Skin of body (tissue), 1 donor: ENCODE measurements at regions not wholly inside any gene's neighbourhood (a gene's known extent, or its start where the extent isn't known, plus 50 kb on each side); places are given as distances from the start of the nearest gene placed in this dataset.

Source experiments
- DNase-seq: peaks from one replicate; lab custom pipeline; 2025; lab: John Stamatoyannopoulos, UW

- no peak for DNase-seq
Measured at GRCh38 chr11:111148121-111148520, 97.4 kb upstream of the POU2AF2 start.

DNA sequence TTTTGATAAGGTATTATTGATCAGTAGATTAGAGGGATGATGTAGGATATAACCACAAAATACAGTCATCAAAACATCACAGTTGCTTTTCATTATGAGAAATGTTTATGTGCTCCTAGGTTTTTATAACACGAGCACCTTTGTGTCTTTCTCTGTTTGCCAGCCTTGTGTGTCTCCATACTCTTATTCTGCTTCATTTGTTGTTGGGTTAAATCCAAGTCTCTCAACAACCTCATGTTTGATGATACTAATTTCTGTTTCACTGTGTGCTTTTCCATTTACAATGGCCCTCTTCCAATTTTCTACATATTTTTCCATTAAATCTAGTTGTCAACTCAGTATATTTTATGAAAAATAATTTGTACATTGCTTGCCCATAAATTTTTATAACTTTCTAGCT lies 107.7 kb upstream of the POU2AF2 start:
- DNase-seq = no peak

DNA sequence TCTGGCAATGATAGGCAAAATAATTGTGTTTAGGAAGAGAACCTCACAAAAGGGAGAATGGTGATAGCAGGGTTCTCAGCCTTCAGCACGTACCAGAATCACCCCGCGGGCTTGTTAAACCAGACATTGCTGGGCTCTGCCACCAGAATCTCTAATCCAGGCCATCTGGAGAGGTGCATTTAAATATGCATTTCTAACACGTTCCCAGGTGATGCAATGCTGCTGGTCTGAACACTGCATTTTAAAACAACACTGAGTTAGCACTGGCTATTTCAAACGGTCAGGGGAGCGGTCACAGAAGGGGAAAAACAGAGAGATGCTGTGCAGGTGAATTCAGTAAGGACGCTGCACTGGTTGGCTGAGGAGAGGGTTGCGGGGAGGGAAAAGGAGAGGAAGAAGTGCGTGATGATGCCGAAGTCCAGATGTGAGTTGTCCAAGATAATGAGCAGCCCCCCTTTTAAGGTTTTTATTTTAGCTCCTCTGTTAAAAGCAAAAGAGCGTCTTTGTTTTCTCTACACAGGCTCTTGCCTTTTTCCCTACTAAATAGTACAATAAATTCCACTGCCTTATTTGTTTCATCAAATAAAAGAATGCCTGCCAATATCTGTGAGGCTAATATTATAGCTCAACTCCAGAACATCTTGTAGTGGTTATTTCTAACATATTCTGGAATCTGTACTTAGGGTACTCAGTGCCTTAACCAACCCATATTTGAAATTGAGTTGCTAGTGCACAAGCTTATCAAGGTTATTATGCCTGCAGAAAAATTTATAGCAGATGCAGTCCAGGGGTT lies 109.6 kb upstream of the POU2AF2 start:
- DNase-seq = peak; percentile 59

GRCh38 chr11:111135101-111135500 lies 110.4 kb upstream of the POU2AF2 start:
- no peak for DNase-seq

- DNase-seq = no peak
Measured at GRCh38 chr11:111128076-111128870, 117.3 kb upstream of the POU2AF2 start.

GRCh38 chr11:111124724-111125123 lies 120.8 kb upstream of the POU2AF2 start:
- DNase-seq = no peak

- no peak for DNase-seq
Measured at GRCh38 chr11:111123463-111124398, 121.8 kb upstream of the POU2AF2 start.

GRCh38 chr11:111120696-111121302 lies 124.7 kb upstream of the POU2AF2 start:
- DNase-seq = no peak

GRCh38 chr11:111120161-111120560 lies 125.4 kb upstream of the POU2AF2 start:
- DNase-seq = peak; percentile 56

DNA sequence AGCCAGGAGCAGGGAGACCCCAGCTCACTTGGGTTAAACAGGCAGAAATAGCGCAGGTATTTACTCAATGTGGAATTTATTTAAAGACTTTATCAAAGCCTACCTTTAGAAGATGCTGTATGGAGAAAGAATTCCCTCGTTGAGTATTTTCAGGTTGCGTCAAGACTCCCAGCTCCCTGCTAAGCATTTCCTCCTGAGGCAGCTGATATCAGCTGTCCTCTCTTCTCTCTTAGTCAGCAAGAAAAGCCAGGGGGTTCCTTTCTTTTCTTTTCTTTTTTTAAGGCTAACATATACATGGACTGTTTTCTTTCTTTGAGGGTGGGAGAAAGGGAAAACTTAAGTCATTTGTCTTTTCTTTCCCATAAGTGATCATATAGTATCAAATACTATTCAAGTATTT lies 125.8 kb upstream of the POU2AF2 start:
- no peak for DNase-seq

- no peak for DNase-seq
Measured at GRCh38 chr11:111115890-111116289, 129.6 kb upstream of the POU2AF2 start.

DNA sequence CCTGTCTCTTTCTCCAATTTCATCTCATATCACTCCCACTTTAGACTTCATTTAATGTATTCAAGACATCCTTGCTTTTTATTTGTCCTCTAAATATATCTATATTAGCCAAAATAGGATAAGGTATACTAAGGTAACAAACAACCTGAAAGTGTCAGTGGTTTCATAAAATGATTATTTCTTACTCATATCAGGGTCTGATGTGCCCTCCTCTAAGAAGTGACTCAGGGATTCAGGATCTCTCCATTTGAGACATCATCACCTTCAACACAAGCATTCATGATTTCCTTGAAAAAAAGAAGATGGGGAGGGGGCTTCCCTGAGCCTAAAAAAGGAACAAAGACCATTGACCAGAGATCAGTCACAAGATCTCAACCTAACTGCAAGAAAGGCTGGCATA lies 131.4 kb upstream of the POU2AF2 start:
- no peak for DNase-seq

DNA sequence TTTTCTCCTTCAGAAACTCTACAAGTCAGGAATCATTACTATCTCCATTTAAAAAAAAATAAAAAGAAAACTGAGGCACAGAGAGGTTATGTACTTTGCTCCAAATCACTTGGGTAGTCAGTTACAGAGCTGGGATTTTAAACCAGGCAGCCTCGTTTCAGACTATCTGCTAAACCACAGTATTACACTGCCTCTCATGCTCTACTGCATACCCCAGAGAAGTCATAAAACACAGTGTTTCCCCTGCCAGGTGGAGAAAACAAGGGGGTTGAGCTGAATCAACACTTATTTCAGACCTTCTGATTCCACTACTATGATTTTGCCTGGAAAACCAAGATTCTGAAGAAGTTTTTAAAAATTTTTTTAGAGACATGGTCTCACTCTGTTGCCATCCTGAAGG lies 132.9 kb upstream of the POU2AF2 start:
- no peak for DNase-seq

- DNase-seq = no peak
Measured at GRCh38 chr11:111107501-111107900, 138.0 kb upstream of the POU2AF2 start.

- no peak for DNase-seq
Measured at GRCh38 chr11:111106641-111107040, 138.9 kb upstream of the POU2AF2 start.

GRCh38 chr11:111105566-111105965 lies 140.0 kb upstream of the POU2AF2 start:
- DNase-seq = no peak

DNA sequence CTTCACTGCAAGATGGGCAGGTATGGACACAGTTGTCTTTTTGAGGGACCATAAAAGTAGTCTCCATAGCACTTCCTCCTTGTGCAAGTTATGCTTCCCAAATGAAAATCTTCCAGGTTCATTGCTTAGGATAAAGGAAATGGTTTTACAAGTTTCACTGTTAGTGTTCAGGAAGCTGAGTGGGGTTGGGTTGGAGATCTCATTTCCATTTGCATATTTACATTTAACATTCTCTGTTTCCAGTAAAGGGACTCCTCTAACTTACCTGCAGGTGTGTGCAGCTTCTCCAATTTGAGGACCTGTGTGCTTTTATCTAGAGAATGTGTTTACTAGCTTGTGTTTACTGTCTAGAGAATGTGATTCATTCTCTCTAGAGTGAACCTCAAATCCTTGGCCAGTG lies 141.3 kb upstream of the POU2AF2 start:
- no peak for DNase-seq

GRCh38 chr11:111101881-111102280 lies 143.6 kb upstream of the POU2AF2 start:
- DNase-seq = peak; percentile 96

- DNase-seq = no peak
Measured at GRCh38 chr11:111099028-111099713, 146.4 kb upstream of the POU2AF2 start.

DNA sequence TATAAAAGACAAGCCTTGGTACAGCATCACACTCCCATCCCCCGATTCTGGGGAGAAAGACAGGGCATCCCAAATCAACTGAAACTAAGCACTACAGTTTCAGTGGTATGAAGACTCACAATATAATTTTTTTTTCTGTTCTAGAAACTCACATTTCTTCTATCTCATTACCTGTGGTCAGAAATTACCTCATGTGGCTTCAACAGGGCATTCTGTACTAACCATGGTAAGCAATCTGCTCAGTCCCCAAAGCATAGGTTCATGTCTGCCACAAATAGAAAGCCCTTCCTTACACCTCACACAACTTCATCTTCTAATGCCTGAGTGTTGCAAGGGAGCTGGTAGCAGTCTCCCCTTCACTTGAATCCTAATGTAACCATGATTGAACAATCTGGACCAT lies 147.4 kb upstream of the POU2AF2 start:
- DNase-seq = no peak

GRCh38 chr11:111097191-111097590 lies 148.3 kb upstream of the POU2AF2 start:
- DNase-seq = peak; percentile 17
